HG03521 (cell line): ENCODE measurements at regions not wholly inside any gene's neighbourhood (a gene's known extent, or its start where the extent isn't known, plus 50 kb on each side); places are given as distances from the start of the nearest gene placed in this dataset.

Source experiments
- ATAC-seq: cut with Tn5 transposase; IDR thresholded peaks from one replicate; pipeline ENCODE4 v1.9.1; 2021; ENCODE audit warnings: mild to moderate bottlenecking, moderate library complexity; ENCODE audit not compliant: unreplicated experiment

GRCh38 chr9:104417296-104417695 is 86.8 kb upstream of the OR13F1 start:
- ATAC-seq = no peak

DNA sequence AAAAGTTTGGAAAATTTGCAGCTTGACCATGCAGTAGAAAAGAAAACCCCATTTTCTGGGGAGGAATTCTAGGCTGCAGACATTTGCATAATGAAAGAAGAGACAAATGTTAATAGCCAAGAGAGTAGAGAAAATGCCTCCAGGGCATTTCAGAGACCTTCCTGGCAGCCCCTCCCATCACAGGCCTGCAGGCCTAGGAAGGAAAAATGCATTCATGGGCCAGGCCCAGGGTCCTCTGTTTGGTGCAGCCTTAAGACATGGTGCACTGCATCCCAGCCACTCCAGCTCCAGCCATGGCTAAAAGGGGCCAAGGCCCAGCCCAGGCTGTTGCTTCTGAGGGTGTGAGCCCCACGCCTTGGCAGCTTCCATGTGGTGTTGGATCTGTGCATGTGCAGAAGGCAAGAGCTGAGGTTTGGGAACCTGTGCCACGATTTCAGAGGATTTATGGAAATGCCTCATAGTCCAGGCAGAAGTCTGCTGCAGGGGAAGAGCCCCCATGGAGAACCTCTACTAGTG is 75.0 kb upstream of the OR13F1 start:
- no peak for ATAC-seq

DNA sequence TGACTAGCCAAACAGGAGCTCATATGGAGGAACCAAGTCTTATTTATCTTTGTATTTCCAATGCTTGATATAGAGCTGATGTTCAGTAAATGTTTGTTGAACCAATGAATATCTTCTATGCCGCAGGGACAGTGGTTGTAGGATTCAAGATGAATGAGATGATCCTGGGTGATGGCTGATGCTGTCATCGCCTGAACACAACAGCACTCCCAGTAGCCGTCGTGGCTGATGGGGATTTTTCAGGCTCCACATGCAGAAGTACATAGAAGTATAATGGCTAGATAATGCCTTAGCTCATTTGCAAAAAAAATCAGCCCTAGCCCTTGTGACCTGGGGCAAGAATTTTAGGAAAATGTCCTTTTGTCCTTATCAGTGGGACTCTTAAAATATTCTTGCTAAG is 69.0 kb upstream of the OR13F1 start:
- ATAC-seq = no peak

DNA sequence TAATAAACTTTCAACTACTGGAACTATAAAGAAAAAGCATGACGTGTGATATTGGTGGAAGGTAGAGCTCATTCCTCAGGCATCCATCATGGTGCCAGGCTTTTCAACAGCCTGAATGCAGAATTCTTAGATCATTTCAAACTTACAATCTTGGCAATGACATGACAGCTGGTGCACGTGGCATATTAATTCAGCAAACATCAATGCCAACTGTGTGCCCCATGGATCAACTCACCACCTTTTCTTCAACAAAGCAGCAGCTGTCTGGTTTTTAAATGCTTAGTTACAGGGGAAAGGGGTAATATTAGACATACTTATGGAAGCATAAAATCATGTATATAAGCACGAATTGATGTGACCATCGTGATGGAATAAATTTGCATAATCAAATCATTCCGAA is 56.0 kb upstream of the OR13F1 start:
- no peak for ATAC-seq
